HG03039 (cell line): ENCODE measurements at regions not wholly inside any gene's neighbourhood (a gene's known extent, or its start where the extent isn't known, plus 50 kb on each side); places are given as distances from the start of the nearest gene placed in this dataset.

ENCODE experiments used
- ATAC-seq: cut with Tn5 transposase; IDR thresholded peaks from one replicate; pipeline ENCODE4 v1.9.1; 2021; ENCODE audit warnings: mild to moderate bottlenecking, moderate library complexity; ENCODE audit not compliant: unreplicated experiment

DNA sequence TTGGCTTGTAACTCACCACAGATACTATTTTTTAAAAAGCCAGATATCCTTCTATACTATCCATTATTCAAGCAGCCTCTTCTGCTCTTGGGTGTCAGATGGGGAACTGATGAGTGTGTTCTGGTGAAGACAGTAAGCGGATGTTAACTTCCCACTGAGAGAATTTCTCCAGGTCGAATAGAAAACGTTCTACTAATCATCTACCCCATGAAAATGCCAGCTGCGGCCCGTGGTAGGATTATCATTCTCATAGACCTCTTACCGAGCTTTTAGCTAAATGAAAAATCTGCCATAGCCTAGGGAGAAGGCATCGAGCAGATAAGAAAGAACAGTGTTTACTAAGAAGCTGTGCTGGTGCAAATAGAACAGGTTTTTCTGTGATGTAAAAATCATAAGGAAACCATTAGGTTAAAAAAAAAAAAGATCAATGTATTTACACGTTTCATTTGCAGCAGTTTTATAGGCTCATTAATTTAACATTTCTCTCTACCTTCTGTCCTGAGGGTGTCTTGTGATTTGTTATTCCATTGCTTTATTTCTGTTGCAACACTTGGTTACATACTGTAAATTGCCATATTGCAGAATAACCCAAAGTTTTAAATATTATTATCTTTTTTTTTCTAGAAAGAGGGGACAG lies 1521.5 kb upstream of the ZEB2 start:
- ATAC-seq: no peak

DNA sequence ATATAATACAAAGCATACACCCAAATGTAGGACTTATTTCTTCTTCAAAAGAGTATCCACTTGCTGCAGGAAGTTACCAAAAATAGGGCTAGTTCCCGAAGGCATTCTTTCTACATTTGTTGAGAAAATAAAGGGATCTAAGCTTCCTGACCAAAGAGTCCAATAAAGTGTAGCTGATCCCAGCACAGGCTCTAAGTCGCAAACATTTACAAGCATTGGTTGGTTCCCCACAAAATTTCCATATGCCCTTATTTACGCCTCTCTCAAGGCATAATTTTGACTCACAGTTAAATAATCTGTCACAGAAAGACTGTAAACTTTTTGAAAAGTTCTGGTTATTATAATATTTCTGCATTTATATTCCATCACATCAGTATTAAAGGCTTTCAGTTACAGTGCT lies 1520.1 kb upstream of the ZEB2 start:
- ATAC-seq: no peak

DNA sequence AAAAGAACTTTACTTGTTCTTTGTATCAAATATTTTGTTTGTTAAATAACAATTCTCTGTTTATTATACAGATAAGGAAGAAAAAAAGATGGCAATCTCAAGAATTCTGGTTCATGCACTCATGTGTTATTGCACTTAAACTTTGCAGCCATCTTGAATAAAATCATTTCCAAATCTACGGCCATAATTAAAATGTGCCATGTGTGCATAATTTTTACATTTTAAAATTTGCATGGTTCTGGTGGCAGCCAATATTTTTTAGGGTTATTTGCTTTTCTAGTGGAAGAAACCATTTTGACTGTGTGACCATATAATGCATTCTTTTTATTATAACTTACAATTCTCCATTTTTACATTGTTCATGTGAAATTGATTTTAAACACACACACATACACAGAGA lies 1518.1 kb upstream of the ZEB2 start:
- no peak for ATAC-seq

DNA sequence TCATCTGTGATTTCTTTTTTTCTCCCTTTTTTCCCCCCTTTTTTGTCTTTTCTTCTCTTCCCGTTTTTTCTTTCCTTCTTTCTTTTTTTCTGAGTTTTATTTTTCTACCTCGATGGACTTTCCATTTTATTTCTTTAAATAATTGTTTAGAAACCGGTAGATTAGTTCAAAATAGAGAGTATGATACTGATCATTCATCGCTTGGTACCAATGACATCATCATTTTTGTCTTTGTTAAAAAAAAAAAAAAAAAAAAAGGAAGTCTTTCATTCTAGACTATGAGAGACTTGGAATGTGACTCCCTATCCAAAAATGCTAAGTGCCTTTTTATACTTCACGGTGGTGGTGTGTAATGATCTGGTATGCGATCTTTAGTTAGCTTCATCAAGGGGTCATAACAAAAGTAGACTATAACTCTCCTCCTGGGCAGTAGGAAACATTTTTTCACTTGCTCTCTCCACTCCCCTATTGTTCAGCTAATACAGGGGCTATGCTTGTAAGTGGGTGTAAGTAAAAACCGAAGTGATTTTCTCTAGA lies 1517.5 kb upstream of the ZEB2 start:
- no peak for ATAC-seq

DNA sequence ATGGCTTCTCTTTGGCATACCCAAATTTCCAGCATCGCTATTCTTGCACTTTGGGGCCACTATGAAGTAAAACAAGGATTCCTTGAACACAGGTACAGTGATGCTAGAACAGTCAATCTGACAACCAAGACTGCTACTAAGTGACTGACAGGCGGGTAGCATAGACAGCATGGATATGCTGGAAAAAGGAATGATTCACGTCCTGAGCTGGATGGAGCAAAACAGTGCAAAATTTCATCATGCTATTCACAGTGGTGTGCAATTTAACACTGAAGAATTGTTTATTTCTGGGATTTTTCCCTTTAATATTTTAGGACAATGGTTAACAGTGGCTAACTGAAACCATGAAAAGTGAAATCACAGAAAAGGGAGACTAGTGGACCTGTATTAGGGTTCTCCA lies 1511.2 kb upstream of the ZEB2 start:
- no peak for ATAC-seq

DNA sequence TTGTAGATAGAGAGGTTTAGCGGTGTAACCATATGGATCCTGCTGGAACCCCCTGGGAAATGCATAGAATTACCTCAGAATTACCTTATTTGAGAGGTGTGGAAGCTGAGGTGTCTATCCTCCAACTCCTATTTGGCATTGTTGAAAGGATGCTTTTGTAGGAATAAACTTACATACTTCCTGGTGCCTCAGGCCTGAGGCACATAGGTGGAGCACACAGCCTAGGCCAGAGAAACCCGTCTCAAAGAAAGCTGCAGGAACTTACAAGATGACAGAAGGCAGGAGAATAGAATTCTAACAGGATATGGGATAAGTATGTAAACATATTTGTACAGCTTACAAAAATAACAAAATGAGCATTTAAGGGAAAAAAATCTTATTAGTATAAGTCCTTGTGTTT lies 1507.2 kb upstream of the ZEB2 start:
- no peak for ATAC-seq

DNA sequence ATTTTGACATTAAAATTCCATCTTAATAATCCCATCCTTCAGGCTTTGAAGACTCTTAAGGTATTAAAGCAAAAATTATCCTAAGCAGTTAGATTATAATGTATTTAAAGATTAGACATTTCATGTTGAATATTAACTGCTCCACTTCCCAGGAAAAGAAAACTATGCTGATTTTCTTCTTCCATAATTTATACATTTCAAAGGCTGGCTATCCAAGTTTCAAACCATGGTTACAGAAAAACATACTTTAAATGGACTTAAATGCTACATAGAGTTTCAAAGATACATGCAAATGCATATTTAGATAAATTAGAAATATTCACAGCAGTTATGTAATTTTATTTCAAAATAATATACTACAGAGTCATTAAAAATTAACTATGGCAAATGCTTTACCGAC lies 1505.6 kb upstream of the ZEB2 start:
- no peak for ATAC-seq

DNA sequence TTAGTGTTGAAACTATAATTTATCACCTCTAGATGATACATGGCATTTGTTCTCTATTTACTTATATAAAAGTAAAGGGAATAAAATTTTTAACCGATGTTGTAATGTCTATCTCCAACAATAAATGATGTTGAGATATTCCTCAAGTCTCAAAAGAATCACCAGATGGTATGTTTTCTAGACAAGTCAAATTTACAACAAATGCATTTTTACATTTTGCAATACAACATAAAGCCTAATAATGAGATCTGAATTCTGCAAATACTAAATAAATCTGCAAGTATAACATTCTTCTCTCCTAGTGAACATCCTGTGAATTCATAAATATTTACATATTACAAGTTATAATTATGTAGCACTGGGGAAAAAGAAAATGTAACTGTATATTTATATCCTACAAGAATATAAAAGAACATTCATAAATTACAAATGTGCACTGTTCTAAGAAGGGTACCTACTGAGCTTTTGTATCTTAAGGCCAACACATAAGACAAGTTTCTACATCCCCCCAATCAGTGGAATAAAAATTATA lies 1504.4 kb upstream of the ZEB2 start:
- no peak for ATAC-seq

DNA sequence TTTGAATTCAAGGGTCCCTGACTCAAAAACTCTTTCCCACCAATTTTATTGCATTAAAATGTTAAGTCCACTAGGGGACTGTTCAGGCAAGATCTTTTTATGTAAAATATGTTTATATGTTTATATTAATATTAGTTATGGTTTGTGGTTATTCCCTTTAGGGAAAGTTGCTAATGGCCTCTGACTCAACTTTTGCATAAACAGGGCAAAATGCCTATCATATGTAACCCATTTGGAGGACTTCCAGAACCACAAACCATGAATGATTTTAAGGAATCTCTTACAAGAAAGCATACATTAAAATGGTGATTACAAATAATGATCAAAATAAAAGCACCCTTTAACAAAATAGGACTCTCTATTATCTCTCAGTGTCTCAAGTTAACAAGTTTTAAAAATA lies 1484.5 kb upstream of the ZEB2 start:
- no peak for ATAC-seq

DNA sequence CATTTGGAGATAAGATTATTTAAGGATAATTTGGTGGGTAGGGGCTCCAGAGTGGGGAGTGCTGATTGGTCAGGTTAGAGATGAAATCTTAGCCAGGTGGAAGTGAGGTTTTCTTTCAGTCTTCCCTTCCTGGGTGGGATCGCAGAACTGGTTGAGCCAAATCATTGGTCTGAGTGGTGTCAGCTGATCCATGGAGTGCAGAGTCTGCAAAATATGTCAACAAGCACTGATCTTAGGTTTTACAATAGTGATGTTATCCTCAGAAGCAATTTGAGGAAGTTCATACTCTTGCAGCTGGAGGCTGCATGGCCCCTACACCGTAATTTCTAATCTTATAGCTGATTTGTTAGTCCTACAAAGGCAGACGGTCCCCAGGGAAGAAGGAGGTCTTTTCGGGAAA lies 1483.4 kb upstream of the ZEB2 start:
- ATAC-seq: no peak

DNA sequence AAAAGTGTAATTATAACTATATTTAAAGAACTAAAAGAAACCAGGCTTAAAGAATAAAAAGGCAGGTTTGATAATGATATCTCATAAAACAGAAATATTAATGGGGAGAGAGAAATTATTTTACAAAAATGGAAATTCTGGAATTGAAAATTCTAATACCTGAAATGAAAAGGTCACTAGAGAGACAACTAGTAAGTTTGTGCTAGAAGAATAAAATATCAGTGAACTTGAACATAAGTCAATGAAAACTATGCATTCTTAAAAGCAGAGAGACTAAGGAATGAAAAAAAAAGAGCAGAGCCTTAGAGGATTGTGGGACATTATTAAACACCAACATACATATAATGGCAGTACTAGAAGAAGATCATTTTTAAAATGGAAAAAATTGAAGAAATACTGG lies 1475.0 kb upstream of the ZEB2 start:
- ATAC-seq: no peak

DNA sequence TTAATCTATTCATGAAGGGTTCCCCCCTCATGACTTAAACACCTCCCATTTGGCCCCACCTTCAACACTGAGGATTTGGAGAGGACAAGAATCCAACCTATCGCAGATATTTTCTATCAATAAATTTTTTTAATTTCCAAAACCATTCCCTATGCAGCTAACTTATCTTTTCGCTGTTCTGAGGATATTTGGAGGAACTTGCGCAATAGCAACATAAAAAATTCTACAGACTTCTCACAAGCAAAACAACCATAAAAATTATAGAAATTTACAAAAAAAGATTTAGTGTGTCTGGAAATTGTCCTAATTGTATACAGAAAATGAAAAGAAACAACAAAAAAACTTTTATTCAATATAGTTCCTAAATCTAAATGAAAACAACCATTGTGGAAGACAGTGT lies 1472.7 kb upstream of the ZEB2 start:
- no peak for ATAC-seq

DNA sequence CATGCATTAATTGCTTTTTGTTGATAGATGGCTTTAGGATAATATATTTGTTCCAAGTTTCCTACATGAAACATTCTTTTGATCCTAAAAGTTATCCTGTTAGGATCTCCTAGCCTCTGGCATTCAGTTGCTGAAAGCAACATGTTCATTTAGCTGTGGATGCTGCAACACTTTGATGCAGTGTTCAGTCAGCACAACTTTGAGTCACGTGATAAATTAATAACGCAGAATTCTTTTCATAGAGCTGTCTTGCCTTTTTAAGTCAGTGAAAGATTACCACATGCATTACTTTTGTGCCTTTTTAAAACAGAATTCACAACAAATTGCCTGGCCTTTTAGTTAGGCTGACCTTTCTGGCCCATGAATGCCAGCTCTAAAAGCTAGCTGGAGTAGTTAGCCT lies 1467.9 kb upstream of the ZEB2 start:
- ATAC-seq: no peak

DNA sequence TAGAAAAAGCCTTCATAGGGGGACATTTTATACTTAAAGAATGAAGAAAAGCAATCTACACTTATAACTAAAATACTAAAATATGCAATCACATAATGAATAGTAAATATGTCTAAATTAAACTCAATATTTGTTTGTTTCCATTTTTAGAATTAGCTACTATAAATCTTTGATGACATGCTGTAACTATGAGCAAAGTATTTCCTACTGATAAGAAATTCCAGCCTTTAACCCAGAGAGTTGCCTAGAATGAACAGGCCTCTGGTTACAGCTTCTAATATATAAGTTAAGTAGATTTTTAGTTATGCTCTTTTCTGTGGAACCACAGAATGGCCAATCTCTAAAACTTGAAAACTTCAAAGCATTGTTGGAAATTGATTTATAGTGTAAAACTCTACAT lies 1465.6 kb upstream of the ZEB2 start:
- no peak for ATAC-seq

DNA sequence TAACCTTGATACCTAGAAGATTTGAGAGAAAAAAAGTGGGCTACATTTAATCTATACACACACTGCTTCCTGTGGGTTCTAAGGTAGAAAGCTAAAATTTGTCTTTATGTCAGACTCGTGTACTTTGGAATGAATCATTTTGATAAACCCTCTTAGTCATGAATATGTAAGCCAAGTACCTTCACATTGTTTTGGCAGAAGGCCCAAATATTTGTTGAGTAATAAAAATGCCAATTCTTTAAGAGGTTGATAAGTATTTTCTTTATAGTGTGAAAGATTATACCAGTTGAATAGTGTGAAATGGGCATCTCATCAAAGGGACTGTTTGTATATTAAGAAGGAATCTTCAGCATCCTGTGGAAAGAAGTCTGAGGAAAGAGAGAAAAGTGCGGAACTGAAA lies 1464.7 kb upstream of the ZEB2 start:
- no peak for ATAC-seq

DNA sequence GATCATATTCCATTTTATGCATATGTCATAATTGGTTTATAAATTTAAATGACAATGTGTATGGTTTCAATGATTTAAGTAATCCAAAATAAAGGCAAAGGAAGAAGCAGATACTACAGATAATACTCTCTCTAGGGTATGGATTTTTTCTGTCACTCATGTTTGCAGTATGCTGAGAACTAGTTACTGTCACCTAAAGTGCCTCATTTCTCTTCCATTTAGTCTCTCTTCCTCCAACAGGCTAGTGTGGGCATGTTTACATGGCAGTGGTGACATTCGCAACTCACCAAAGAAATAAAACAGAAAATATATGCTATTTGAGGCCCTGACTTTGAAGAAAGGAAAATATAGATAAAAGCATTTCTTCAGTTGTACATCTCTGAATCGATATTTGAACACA lies 1460.4 kb upstream of the ZEB2 start:
- no peak for ATAC-seq

DNA sequence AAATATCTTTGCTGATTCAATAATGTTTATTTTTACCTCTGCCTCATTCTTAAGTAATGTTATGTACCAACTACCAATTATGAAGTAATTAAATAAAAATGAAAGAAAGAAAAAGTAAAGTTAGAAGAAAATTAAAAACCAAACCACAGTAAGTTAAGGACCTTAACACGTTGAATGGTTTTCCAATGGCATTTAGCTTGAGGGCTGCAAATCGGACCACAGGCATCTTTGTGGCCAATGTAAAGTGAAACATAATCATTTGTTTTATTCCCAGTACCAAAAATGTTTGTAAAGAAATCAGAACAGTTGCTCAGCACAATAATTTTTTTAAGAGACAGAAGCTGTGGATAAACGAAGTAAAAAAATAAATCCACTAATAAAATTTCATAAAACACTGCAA lies 1455.5 kb upstream of the ZEB2 start:
- no peak for ATAC-seq

DNA sequence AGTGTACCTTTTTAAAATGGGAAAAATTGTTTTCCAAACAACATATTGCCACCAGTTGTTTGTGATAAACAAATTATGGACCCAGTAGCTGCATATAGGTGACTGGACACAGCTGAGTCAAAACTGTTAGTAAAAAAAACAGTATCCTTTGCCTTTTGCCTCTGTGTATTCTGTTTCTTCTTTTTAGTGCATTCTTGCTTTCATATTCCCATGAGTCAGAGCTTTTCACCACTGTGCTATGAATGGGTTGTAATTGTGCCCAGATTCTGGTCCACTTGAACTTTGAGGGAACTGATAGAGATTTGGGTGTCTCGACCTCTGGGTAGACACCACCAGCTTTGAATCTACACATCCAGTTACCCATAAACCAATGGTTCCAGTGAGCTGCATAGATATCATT lies 1441.9 kb upstream of the ZEB2 start:
- no peak for ATAC-seq

DNA sequence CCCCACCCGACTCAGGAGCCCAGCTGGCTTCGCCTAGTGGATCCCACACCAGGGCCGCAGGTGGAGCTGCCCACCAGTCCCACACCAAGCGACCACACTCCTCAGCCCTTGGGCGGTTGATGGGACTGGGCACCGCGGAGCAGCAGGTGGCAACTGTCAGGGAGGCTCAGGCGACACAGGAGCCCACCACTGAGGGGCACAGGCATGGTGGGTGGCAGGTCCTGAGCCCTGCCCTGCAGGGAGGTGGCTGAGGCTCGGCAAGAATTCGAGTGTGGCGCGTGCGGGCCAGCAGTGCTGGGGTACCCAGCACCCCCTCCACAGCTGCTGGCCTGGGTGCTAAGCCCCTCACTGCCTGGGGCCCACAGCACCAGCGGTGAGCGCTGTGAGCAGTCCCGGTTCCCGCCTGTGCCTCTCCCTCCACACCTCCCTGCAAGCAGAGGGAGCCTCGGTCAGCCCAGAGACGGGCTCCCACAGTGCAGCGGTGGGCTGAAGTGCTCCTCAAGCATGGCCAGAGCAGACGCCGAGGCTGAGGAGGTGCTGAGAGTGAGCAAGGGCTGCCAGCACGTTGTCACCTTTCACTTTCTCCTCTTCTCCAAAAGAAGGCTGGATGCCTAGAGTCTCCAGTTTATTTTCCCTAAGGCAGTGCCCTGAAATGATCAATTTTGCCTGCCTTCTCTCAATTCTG lies 1440.7 kb upstream of the ZEB2 start:
- ATAC-seq: no peak

DNA sequence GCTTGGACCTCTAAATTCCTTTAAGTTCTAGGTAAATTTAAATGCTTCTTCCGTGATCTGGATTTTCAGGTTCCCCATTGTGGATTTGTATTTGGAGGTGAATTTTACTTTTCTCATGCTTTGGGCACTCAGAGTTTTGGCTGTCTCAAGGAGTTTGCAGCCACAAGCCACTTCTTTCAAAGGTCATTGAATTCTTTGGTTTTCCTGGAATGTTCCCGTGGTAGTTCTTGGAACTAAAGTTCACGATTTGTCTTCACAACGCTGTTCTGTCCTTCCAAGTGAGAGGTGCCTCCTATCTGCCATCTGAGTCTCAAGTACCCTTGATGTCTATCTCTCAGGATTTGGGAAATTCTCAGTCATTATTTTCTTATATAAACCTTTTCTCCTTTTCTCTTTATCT lies 1438.7 kb upstream of the ZEB2 start:
- ATAC-seq: no peak

DNA sequence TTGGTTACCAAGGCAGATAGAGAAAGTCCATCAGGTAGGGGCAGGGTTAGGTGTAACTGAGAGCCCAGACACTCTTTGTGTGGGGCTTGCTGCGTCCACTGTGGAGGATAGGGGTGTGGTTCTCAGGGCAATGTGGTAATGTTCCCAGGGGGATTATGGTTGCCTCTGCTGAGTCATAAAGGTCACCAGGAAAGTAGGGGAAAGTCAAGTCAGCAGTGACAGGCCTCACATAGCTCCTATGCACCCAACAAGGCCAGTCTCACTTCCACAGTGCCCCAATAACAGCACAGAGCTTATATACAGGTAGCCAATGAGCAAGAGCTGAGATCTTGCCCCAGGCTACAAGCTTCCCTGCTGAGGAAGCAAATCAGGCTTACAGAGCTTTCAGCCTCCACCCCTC lies 1438.0 kb upstream of the ZEB2 start:
- no peak for ATAC-seq

DNA sequence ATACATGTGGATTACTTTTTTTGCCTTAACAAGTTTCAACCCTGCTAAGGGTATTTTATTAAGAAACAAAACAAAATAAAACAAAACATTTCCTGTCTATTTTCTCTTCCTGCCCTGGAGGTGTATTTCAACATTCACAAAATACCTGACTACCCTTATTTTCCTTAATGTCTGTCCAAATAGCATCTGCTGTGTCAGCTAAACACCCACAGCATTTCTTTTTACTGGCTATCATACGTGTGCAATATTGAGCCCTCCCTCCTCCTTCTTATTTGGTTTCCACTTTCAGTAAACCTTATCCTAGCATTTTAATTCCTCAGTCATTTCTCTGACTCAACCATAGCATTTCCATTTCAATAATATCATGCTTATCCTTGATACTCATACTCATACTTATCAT lies 1420.0 kb upstream of the ZEB2 start:
- no peak for ATAC-seq

DNA sequence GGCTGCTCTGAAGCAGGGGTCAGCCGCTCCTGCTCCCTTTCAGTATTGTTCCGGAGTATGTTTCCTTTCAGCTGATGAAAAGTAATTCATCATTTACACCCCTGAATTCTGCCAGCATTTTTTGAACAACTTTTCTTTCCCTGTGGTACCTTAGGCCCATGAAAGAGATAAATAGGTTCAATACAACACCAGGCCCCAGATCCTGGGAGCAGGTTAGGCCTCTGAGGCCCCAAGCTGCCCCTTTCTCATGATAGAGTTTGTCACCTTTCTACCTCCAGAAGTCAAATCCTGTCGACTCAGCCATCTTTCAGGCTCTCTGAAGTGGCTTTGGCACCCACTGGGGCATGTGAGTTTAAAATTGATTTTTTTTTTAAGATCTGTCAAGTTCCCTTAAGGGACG lies 1415.1 kb upstream of the ZEB2 start:
- no peak for ATAC-seq
